ENCODE measurements at regions not wholly inside any gene's neighbourhood (a gene's known extent, or its start where the extent isn't known, plus 50 kb on each side); places are given as distances from the start of the nearest gene placed in this dataset.

- Mint-ChIP-seq H3K9me3 (peaks cover 0 to 6% (median 2%) of the 10 kb centered on the region in 7 donors), H3K36me3 (no peaks in the 10 kb centered on the region), H3K27ac (no peak overlapping the region), H3K4me1 (no peaks in the 10 kb centered on the region), H3K4me3 (no peak overlapping the region), H3K27me3 (ENCODE audit: low read depth in 3 of 3) (no peaks in the 10 kb centered on the region)
- no peak overlapping the region for H3K4me3 ChIP-seq (replicated peaks in 1 of 3; ENCODE audit: low read depth in 2 of 3, low read length in 3 of 3)
- intact Hi-C loops (cut with micrococcal nuclease), result no loop called here
- no peak overlapping the region for H2AFZ ChIP-seq (ENCODE audit: insufficient read depth, low read depth, low read length, poor library complexity, severe bottlenecking)
- H3K27ac ChIP-seq (ENCODE audit: low read depth in 1 of 2, low read length in 2 of 2), result no peak overlapping the region
- no peak for TF ChIP-seq CTCF (IDR thresholded peaks at IDR 0.05)
- no peak overlapping the region for H3K4me2 ChIP-seq (replicated peaks; ENCODE audit: extremely low read depth, low read length, poor library complexity, severe bottlenecking)
- WGBS (ENCODE audit: insufficient coverage), result 95% methylated on average over 3 of the region's 7 CpGs
- no peaks in the 10 kb centered on the region for H3K36me3 ChIP-seq (replicated peaks in 1 of 2; ENCODE audit: control insufficient read depth in 1 of 2, insufficient read depth in 2 of 2, low read length in 2 of 2)
- no peaks in the 10 kb centered on the region for H3K79me2 ChIP-seq (ENCODE audit: insufficient read depth, low read length)
- no peak for DNase-seq
- H3K4me1 ChIP-seq (ENCODE audit: control insufficient read depth in 1 of 2, insufficient read depth in 2 of 2, low read length in 2 of 2), result no peaks in the 10 kb centered on the region
- no peaks in the 10 kb centered on the region for H4K20me1 ChIP-seq (ENCODE audit: insufficient read depth, low read length)
- H3K27me3 ChIP-seq (ENCODE audit: control insufficient read depth in 2 of 2, insufficient read depth in 2 of 2, low read length in 2 of 2), result no peaks in the 10 kb centered on the region
- no peak overlapping the region for H3K9ac ChIP-seq (ENCODE audit: insufficient read depth, low read length, poor library complexity, severe bottlenecking)
- H3K9me3 ChIP-seq (replicated peaks in 1 of 2; ENCODE audit: control insufficient read depth in 1 of 2, insufficient read depth in 1 of 2, low read length in 2 of 2), result no peaks in the 10 kb centered on the region
Observed at GRCh38 chr2:123512547-123512946, 512.5 kb upstream of the CNTNAP5 start.

GRCh38 chr2:123513351-123513750 is 511.7 kb upstream of the CNTNAP5 start:
- no peak for DNase-seq
- no peak for TF ChIP-seq CTCF (IDR thresholded peaks at IDR 0.05)
- H3K9me3 ChIP-seq (replicated peaks in 1 of 2; ENCODE audit: control insufficient read depth in 1 of 2, insufficient read depth in 1 of 2, low read length in 2 of 2), result no peaks in the 10 kb centered on the region
- Mint-ChIP-seq H3K4me3 (no peak overlapping the region), H3K27me3 (ENCODE audit: low read depth in 3 of 3) (no peaks in the 10 kb centered on the region), H3K36me3 (no peaks in the 10 kb centered on the region), H3K9me3 (peaks cover 0 to 6% (median 2%) of the 10 kb centered on the region in 7 donors), H3K4me1 (no peaks in the 10 kb centered on the region), H3K27ac (no peak overlapping the region)
- no peaks in the 10 kb centered on the region for H3K4me1 ChIP-seq (ENCODE audit: control insufficient read depth in 1 of 2, insufficient read depth in 2 of 2, low read length in 2 of 2)
- no peak overlapping the region for H3K27ac ChIP-seq (ENCODE audit: low read depth in 1 of 2, low read length in 2 of 2)
- no peaks in the 10 kb centered on the region for H3K36me3 ChIP-seq (replicated peaks in 1 of 2; ENCODE audit: control insufficient read depth in 1 of 2, insufficient read depth in 2 of 2, low read length in 2 of 2)
- no peak overlapping the region for H3K4me3 ChIP-seq (replicated peaks in 1 of 3; ENCODE audit: low read depth in 2 of 3, low read length in 3 of 3)
- no peaks in the 10 kb centered on the region for H4K20me1 ChIP-seq (ENCODE audit: insufficient read depth, low read length)
- intact Hi-C loops (cut with micrococcal nuclease), result no loop called here
- H3K9ac ChIP-seq (ENCODE audit: insufficient read depth, low read length, poor library complexity, severe bottlenecking), result no peak overlapping the region
- no peak overlapping the region for H2AFZ ChIP-seq (ENCODE audit: insufficient read depth, low read depth, low read length, poor library complexity, severe bottlenecking)
- no peaks in the 10 kb centered on the region for H3K27me3 ChIP-seq (ENCODE audit: control insufficient read depth in 2 of 2, insufficient read depth in 2 of 2, low read length in 2 of 2)
- no CpG with 5 or more reads among the region's 1 CpG for WGBS (ENCODE audit: insufficient coverage)
- H3K79me2 ChIP-seq (ENCODE audit: insufficient read depth, low read length), result no peaks in the 10 kb centered on the region
- H3K4me2 ChIP-seq (replicated peaks; ENCODE audit: extremely low read depth, low read length, poor library complexity, severe bottlenecking), result no peak overlapping the region

Measured in CD14-positive monocyte (primary cell).